A673 (cell line): ENCODE measurements at regions not wholly inside any gene's neighbourhood (a gene's known extent, or its start where the extent isn't known, plus 50 kb on each side); places are given as distances from the start of the nearest gene placed in this dataset.

Experiments used
- BruUV-seq: library from RNA; stranded (reverse); fragments of 400-500 nt; replicated peaks from 2 replicates; lab custom pipeline; 2021; lab: Mats Ljungman, UMichigan
- CTCF ChIA-PET: fragments of 300-600 bp; sonication (Branson Sonifier 250); formaldehyde crosslinking; loops from one replicate; lab custom pipeline; 2022; ENCODE audit warnings: antibody characterized with exemption; lab: Charles Lee
- POLR2A ChIA-PET: fragments of 300-600 bp; sonication (Branson Sonifier 250); formaldehyde crosslinking; loops from one replicate; lab custom pipeline; 2022; ENCODE audit warnings: antibody characterized with exemption; ENCODE audit not compliant: low non-redundant PET; lab: Charles Lee
- DNase-seq: peaks from one replicate; pipeline ENCODE4 v3.0.0-alpha.2; 2015; ENCODE audit warnings: low spot score
- H3K27ac ChIP-seq: fragments of 200-600 bp; sonication (generic); 2 replicates; pipeline ENCODE4 v1.5.1; 2016; ENCODE audit warnings: mixed run types, low read depth, mild to moderate bottlenecking, mixed read lengths, antibody characterized with exemption, low read length; ENCODE audit not compliant: poor library complexity, severe bottlenecking
- H3K27me3 ChIP-seq: fragments of 200-600 bp; sonication (generic); replicated peaks from 2 replicates; pipeline ENCODE4 v1.6.1; 2017; ENCODE audit warnings: mixed run types, low read depth, mild to moderate bottlenecking, mixed read lengths, antibody characterized with exemption, low read length; ENCODE audit not compliant: insufficient read depth, poor library complexity
- H3K36me3 ChIP-seq: fragments of 200-600 bp; sonication (generic); 2 replicates; pipeline ENCODE4 v1.6.1; 2016; ENCODE audit warnings: mixed run types, mild to moderate bottlenecking, mixed read lengths, antibody characterized with exemption, low read length; ENCODE audit not compliant: insufficient read depth, poor library complexity, severe bottlenecking
- H3K4me1 ChIP-seq: fragments of 200-600 bp; sonication (generic); 2 replicates; pipeline ENCODE4 v1.6.1; 2017; ENCODE audit warnings: mixed run types, mild to moderate bottlenecking, mixed read lengths, antibody characterized with exemption, low read length; ENCODE audit not compliant: insufficient read depth, poor library complexity, severe bottlenecking
- H3K4me3 ChIP-seq: fragments of 200-600 bp; sonication (generic); 2 replicates; pipeline ENCODE4 v1.5.1; 2016; ENCODE audit warnings: low read depth, mixed run types, mild to moderate bottlenecking, mixed read lengths, low read length; ENCODE audit not compliant: poor library complexity, severe bottlenecking
- H3K9me3 ChIP-seq: fragments of 200-600 bp; sonication (generic); 2 replicates; pipeline ENCODE4 v1.6.1; 2016; ENCODE audit warnings: mixed run types, low read depth, mild to moderate bottlenecking, mixed read lengths, antibody characterized with exemption, low read length; ENCODE audit not compliant: poor library complexity, severe bottlenecking
- CTCF ChIP-seq: fragments of 300-800, 200-600 bp; sonication (generic); conservative IDR thresholded peaks from 2 replicates; pipeline ENCODE4 v1.5.1; 2017; ENCODE audit warnings: low read depth, mild to moderate bottlenecking, antibody characterized with exemption, low read length, moderate library complexity, mixed read lengths
- EZH2 ChIP-seq: fragments of 200-600 bp; sonication (generic); IDR thresholded peaks from 2 replicates; pipeline ENCODE4 v1.6.1; 2017; ENCODE audit warnings: borderline replicate concordance, low read depth, mild to moderate bottlenecking, mixed read lengths, antibody characterized with exemption, low read length; ENCODE audit not compliant: poor library complexity, severe bottlenecking
- intact Hi-C: fragments of 100-400 bp; cut with micrococcal nuclease; formaldehyde crosslinking; loops from one replicate; pipeline ENCODE4 v1.10.0; 2022; ENCODE audit not compliant: unreplicated experiment

GRCh38 chr20:20956513-20956931 is 149.6 kb downstream of the LINC00237 start:
- intact Hi-C loops = no loop called here
- no peak for TF ChIP-seq EZH2
- Histone ChIP-seq H3K27ac (no peak overlapping the region), H3K36me3 (no peaks in the 10 kb centered on the region), H3K9me3 (no peaks in the 10 kb centered on the region), H3K4me1 (no peaks in the 10 kb centered on the region), H3K27me3 (peaks cover 31% of the 10 kb centered on the region), H3K4me3 (no peak overlapping the region)
- BruUV-seq = no TSS peak
- ChIA-PET POLR2A (no interaction called here), CTCF (no interaction called here)
- no peak for DNase-seq

DNA sequence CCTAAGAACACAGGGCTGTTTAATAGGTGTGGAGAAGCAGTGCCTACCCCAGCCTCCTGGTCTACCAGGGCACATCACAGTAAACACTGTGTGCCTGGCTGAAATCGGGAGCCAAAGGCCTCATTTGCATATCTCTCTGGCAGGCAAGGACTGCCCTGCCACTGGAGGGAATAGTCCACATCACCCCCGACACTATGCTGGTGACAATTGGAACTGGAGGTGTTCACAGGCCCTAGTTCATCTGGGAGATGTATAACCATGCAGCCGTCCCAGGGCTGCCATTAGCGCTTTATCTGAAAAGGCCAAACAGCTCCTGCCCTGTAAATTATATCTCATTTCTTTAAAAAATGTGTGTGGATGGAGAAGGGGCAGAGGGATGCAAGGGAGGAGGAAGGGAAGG is 150.3 kb downstream of the LINC00237 start:
- H3K4me3 ChIP-seq = no peak overlapping the region
- no peak overlapping the region for H3K27ac ChIP-seq
- no TSS peak for BruUV-seq
- H3K4me1 ChIP-seq = no peaks in the 10 kb centered on the region
- H3K27me3 ChIP-seq = peaks cover 31% of the 10 kb centered on the region
- no peaks in the 10 kb centered on the region for H3K9me3 ChIP-seq
- no peaks in the 10 kb centered on the region for H3K36me3 ChIP-seq
- no peak for TF ChIP-seq CTCF
- no peak for TF ChIP-seq EZH2
- CTCF ChIA-PET = no interaction called here
- DNase-seq = no peak
- intact Hi-C loops = no loop called here
- POLR2A ChIA-PET = no interaction called here

DNA sequence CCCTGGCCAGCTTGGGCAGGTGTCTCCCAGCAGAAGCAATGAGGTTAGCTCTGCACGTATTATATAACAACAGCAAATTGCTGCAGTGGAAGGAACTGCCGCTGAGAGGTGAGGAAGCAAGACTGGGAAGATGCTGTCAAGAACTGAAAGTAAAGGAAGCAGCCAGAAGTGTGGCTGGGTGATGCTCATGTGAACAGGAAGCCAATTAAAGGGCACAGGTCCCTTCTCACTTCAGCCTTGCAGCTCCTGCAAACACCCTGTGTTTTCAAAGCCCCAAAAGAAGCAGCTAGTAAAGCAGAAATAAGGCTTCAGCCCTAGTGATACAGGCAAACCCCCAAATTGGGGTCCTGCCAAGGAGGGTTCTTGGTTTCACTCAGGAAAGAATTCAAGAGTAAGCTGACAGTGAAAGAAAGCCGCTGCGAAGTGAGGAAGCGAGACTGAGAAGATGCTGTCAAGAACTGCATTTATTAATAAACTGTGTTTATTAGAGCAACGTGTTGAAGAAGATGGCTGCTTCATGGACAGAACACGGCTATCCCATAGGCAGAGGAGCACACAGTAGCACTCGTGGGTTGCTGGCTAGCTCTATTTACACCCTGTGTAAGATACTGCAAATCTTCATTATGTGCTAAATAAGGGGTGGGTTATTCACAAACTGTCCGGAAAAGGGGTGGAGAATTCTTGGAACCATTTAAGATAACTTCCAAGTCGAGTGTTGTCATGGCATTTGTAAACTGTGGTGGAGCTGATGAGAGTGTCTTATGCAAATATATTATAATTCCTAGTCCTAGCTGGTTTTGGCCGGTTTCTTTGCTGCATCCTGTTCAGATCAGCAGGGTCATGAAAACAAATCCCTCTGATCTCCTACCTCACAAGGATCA is 152.2 kb downstream of the LINC00237 start:
- Histone ChIP-seq H3K27me3 (peaks cover 31% of the 10 kb centered on the region), H3K27ac (no peak overlapping the region), H3K4me3 (no peak overlapping the region), H3K4me1 (no peaks in the 10 kb centered on the region), H3K36me3 (no peaks in the 10 kb centered on the region), H3K9me3 (no peaks in the 10 kb centered on the region)
- ChIA-PET POLR2A (no interaction called here), CTCF (no interaction called here)
- no peak for TF ChIP-seq EZH2
- TF ChIP-seq CTCF = no peak
- intact Hi-C loops = no loop called here
- no peak for DNase-seq
- BruUV-seq = no TSS peak
